Right lobe of liver (tissue), 6 donors: ENCODE measurements at regions not wholly inside any gene's neighbourhood (a gene's known extent, or its start where the extent isn't known, plus 50 kb on each side); places are given as distances from the start of the nearest gene placed in this dataset.

ENCODE experiments used
- ATAC-seq, 4 donors: fragments of 200-7000 bp; cut with Tn5 transposase; one replicate each; pipeline ENCODE4 v1.9.1; 2020; ENCODE audit warnings: mild to moderate bottlenecking in 4 of 4, moderate library complexity in 4 of 4
- DNase-seq, 3 donors: peaks; one replicate each; pipeline ENCODE4 v3.0.0-alpha.2; 2020
- H3K27ac ChIP-seq, 3 donors: fragments of 200-600 bp; one replicate each; pipeline ENCODE4 v1.8.0; 2022
- H3K27me3 ChIP-seq, 2 donors: fragments of 200-600 bp; one replicate each; pipeline ENCODE4 v1.8.0; 2022
- H3K36me3 ChIP-seq, 4 donors: fragments of 200-600 bp; sonication (generic) in 1 of 4; one replicate each; pipeline versions ENCODE4 v1.5.1 to v1.8.0; 2017 to 2022; ENCODE audit warnings: control low read depth in 1 of 4
- H3K4me1 ChIP-seq, 4 donors: fragments of 200-600 bp; sonication (generic) in 1 of 4; one replicate each; pipeline versions ENCODE4 v1.5.1 to v1.8.0; 2017 to 2022; ENCODE audit warnings: control low read depth in 1 of 4
- H3K4me3 ChIP-seq, 3 donors: fragments of 200-600 bp; one replicate each; pipeline ENCODE4 v1.8.0; 2022
- H3K9me3 ChIP-seq, 4 donors: fragments of 200-600 bp; sonication (generic) in 1 of 4; one replicate each; pipeline versions ENCODE4 v1.5.1 to v1.8.0; 2017 to 2022; ENCODE audit warnings: control low read depth in 1 of 4
- POLR2A ChIP-seq: fragments of 450-650 bp; IDR thresholded peaks from one replicate; pipeline ENCODE4 v1.6.1; 2017; ENCODE audit warnings: antibody characterized with exemption, mild to moderate bottlenecking
- WGBS: methylation state at CpG from one replicate; pipeline ENCODE4 v1.1.6; 2018; ENCODE audit warnings: low coverage, low lambda C conversion rate; ENCODE audit not compliant: insufficient coverage; ENCODE audit errors: missing lambda C conversion rate; 5-methylcytosine and 5-hydroxymethylcytosine counted together
- intact Hi-C, 2 donors: fragments of 100-400 bp; cut with DNase I; formaldehyde crosslinking; loops; one replicate each; pipeline versions ENCODE4 v1.11.2 to v1.14.1; 2022
- TF ChIP-seq, protein P1 (sequence below), 4 donors: fragments of 200-600 bp in 3 of 4; fragments of 450-650 bp in 1 of 4; IDR thresholded peaks; one replicate each; pipeline versions ENCODE4 v1.5.1 to v1.8.0; 2016 to 2022; ENCODE audit warnings: antibody characterized with exemption in 4 of 4, mild to moderate bottlenecking in 2 of 4
- donor health status: DM: no; HTN: yes; CAD: no.
- donor health status: DM: no; HTN: no; CAD: no.
- donor health status: DM: no; HTN: no; CAD: no.
- donor health status: DM: no; HTN: yes; CAD: no.
- donor health status: DM: no; HTN: yes; CAD: no.

DNA sequence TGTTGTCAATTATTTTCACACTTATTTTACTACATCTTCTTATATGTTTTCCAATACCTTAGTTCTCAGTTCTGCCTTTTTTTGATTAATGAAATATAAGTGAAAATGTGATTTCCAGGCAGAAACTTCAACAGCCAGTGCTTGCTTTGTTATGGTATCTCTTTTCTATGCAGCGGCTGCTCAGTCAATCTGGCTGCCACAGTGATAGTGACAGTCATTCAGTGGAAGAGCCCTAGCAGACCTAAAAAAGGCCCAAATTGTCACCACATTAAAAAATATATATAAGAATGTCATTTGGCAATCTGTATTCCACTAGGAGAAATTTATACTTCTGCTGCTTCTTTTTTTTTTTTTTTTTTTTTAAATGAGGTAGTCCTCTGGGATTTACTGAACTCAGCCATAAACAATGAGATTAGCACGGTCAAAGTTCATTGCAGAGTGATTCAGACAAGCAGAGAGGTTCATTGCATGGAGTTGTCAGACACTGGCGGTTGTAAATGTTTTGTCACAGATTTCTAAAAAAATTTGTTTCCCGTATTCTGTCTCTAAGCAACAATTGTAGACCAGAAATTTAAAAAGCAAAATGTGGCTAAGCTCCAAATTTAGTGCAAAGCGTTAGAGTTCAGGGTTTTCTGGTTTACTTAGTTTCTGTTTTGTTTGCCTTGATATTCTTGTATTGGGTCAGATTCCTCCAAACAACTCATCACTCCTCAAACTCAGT, 94.7 kb upstream of the PRR20A start:
- Histone ChIP-seq H3K4me1 (no peaks in the 10 kb centered on the region), H3K27me3 (no peaks in the 10 kb centered on the region), H3K36me3 (no peaks in the 10 kb centered on the region), H3K27ac (peak overlapping the region; percentile 45 to 88 (median 75)), H3K9me3 (peaks cover 0 to 4% (median 0%) of the 10 kb centered on the region in 4 donors), H3K4me3 (peak overlapping the region in 2 of 3 donors; percentile 38 to 41)
- 11% methylated on average over 5 of the region's 5 CpGs for WGBS
- DNase-seq (peak in 1 of 3 donors; percentile 36), ATAC-seq (peak; percentile 98 to 100 (median 99))
- TF ChIP-seq, protein P1, sequence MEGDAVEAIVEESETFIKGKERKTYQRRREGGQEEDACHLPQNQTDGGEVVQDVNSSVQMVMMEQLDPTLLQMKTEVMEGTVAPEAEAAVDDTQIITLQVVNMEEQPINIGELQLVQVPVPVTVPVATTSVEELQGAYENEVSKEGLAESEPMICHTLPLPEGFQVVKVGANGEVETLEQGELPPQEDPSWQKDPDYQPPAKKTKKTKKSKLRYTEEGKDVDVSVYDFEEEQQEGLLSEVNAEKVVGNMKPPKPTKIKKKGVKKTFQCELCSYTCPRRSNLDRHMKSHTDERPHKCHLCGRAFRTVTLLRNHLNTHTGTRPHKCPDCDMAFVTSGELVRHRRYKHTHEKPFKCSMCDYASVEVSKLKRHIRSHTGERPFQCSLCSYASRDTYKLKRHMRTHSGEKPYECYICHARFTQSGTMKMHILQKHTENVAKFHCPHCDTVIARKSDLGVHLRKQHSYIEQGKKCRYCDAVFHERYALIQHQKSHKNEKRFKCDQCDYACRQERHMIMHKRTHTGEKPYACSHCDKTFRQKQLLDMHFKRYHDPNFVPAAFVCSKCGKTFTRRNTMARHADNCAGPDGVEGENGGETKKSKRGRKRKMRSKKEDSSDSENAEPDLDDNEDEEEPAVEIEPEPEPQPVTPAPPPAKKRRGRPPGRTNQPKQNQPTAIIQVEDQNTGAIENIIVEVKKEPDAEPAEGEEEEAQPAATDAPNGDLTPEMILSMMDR (IDR thresholded peaks at IDR 0.05), result no peak
- peak; percentile 49 for TF ChIP-seq POLR2A
- intact Hi-C loops, result no loop called here

DNA sequence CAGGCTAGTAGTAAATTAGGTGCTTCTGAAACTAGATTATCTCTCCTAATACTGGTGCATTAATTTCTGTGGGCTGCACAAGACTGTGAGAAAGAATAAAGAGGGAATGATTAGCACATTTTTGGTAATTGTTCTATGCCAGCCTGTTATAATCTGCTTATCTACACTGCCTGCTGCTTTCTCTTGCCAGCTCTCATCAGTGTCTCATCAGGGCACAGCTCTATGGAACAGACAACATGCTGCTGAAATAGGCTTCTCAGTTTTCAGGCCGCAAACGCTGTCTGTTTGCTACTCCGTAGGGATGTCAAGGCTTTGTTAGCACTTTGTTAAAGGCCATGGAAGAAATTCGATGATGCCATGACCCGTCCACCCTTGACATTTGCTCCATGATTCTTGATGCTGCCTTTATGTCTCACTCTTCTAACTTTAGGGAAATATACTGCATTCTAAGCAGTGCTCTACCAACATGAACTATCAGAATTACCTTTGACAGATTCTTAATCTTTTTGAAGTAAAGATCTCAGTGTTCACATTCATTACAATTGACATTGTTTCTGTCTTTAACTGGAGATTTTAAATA, 84.0 kb upstream of the PRR20A start:
- no peak overlapping the region for H3K27ac ChIP-seq
- H3K27me3 ChIP-seq, result no peaks in the 10 kb centered on the region
- DNase-seq (no peak), ATAC-seq (no peak)
- H3K4me1 ChIP-seq, result no peaks in the 10 kb centered on the region
- H3K9me3 ChIP-seq, result no peaks in the 10 kb centered on the region
- H3K4me3 ChIP-seq, result no peak overlapping the region
- intact Hi-C loops, result no loop called here
- TF ChIP-seq, protein P1 (IDR thresholded peaks at IDR 0.05), result no peak
- TF ChIP-seq POLR2A, result no peak
- H3K36me3 ChIP-seq, result no peaks in the 10 kb centered on the region
- WGBS, result 77% methylated on average over 5 of the region's 5 CpGs

DNA sequence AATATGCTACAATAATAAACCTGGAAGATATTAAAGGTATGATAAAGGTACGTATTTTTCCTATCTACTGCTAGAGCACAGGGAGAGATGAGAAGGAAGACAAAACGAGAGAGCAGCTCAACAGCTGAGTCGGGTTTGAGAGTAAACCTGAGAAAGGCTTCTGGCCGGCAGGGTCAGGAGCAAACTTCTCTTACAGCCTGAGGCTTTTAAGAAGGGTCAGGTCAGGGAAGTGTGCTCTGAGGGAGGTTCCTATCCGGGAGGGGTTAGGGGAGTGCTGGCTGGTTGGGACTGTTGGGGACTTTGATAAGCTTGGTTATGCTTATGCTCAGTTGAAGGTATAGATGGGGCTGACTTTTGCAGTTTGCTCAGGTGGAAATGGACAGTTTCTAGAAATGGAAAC, 77.7 kb upstream of the PRR20A start:
- Histone ChIP-seq H3K4me1 (no peaks in the 10 kb centered on the region), H3K27me3 (no peaks in the 10 kb centered on the region), H3K36me3 (no peaks in the 10 kb centered on the region), H3K9me3 (no peaks in the 10 kb centered on the region), H3K4me3 (no peak overlapping the region), H3K27ac (peak overlapping the region in 1 of 3 donors; percentile 12)
- DNase-seq (no peak), ATAC-seq (peak; percentile 40 to 57 (median 49))
- 51% methylated on average over 5 of the region's 5 CpGs for WGBS
- intact Hi-C loops, result no loop called here
- TF ChIP-seq, protein P1 (IDR thresholded peaks at IDR 0.05), result no peak
- TF ChIP-seq POLR2A, result no peak

DNA sequence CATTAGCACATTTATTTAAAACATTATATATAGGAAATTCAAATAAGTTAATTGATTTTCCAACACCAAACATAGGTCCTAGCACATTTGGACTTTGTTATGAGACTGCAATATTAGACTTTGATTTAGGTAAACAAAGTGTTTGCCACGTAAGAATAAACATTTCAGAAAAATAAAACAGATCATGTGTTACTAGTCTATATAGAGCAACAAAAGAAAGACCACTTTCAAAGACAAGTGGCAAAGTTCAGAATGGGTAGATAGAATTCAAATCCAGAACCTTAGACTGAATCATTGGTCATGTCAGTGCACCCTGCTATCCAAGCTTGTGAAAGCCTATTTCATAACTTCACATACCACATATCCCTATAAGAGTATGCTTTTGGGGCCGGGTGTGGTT, 66.7 kb upstream of the PRR20A start:
- ATAC-seq, result peak; percentile 67 to 90 (median 76)
- Histone ChIP-seq H3K27ac (peak overlapping the region; percentile 31 to 82 (median 75)), H3K4me1 (peaks cover 0 to 29% (median 8%) of the 10 kb centered on the region in 4 donors), H3K36me3 (no peaks in the 10 kb centered on the region), H3K4me3 (no peak overlapping the region), H3K27me3 (no peaks in the 10 kb centered on the region), H3K9me3 (no peaks in the 10 kb centered on the region)
- no peak for TF ChIP-seq POLR2A
- TF ChIP-seq, protein P1 (IDR thresholded peaks at IDR 0.05), result no peak
- DNase-seq, result no peak
- intact Hi-C loops, result no loop called here
- 31% methylated on average over 2 of the region's 2 CpGs for WGBS
